C4-2B (cell line): ENCODE measurements at regions not wholly inside any gene's neighbourhood (a gene's known extent, or its start where the extent isn't known, plus 50 kb on each side); places are given as distances from the start of the nearest gene placed in this dataset.
"Not testable (repeated sequence)": the region's sequence is repeated elsewhere in the genome, so short reads cannot be mapped to it uniquely, and the experiment has no call there.

ENCODE experiments used
- ZFX ChIP-seq: fragments of 450-650 bp; IDR thresholded peaks from 2 replicates; pipeline ENCODE4 v1.6.1; 2017
- TF ChIP-seq, protein P1 (sequence below): fragments of 450-650 bp; conservative IDR thresholded peaks from 2 replicates; pipeline ENCODE4 v1.5.1; 2017; ENCODE audit warnings: mild to moderate bottlenecking

DNA sequence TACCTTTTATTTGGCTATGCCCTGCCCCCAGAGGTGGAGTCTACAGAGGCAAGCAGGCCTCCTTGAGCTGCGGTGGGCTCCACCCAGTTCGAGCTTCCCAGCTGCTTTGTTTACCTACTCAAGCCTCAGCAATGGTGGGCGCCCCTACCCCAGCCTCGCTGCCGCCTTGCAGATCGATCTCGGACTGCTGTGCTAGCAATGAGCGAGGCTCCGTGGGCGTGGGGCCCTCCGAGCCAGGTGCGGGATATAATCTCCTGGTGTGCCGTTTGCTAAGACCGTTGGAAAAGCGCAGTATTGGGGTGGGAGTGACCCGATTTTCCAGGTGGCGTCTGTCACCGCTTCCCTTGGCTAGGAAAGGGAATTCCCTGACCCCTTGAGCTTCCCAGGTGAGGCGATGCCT, 81.8 kb upstream of the ZNF746 start:
- TF ChIP-seq, protein P1, sequence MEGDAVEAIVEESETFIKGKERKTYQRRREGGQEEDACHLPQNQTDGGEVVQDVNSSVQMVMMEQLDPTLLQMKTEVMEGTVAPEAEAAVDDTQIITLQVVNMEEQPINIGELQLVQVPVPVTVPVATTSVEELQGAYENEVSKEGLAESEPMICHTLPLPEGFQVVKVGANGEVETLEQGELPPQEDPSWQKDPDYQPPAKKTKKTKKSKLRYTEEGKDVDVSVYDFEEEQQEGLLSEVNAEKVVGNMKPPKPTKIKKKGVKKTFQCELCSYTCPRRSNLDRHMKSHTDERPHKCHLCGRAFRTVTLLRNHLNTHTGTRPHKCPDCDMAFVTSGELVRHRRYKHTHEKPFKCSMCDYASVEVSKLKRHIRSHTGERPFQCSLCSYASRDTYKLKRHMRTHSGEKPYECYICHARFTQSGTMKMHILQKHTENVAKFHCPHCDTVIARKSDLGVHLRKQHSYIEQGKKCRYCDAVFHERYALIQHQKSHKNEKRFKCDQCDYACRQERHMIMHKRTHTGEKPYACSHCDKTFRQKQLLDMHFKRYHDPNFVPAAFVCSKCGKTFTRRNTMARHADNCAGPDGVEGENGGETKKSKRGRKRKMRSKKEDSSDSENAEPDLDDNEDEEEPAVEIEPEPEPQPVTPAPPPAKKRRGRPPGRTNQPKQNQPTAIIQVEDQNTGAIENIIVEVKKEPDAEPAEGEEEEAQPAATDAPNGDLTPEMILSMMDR, result not testable (repeated sequence)
- not testable (repeated sequence) for TF ChIP-seq ZFX
